A549 (cell line): ENCODE measurements at regions not wholly inside any gene's neighbourhood (a gene's known extent, or its start where the extent isn't known, plus 50 kb on each side); places are given as distances from the start of the nearest gene placed in this dataset.

Experiments used
- CEBPB ChIP-seq, 2 experiments: fragments of >200 bp in 1 of 2; sonication (Bioruptor Twin) in 1 of 2; formaldehyde crosslinking in 1 of 2; IDR thresholded peaks; 2 replicates each; pipeline ENCODE4 v1.6.1; 2012 to 2016
- CHD4 ChIP-seq: fragments of 200-600 bp; sonication (generic); IDR thresholded peaks from 2 replicates; pipeline ENCODE4 v1.6.1; 2016; ENCODE audit warnings: antibody characterized with exemption, mild to moderate bottlenecking, borderline replicate concordance
- CTCF ChIP-seq: fragments of >200 bp; sonication (Bioruptor Twin); formaldehyde crosslinking; IDR thresholded peaks from 3 replicates; pipeline ENCODE4 v1.5.1; 2016
- HOXB13 ChIP-seq: fragments of 250-450 bp; sonication (Bioruptor Pico); IDR thresholded peaks from 2 replicates; pipeline ENCODE4 v1.5.0; 2020; ENCODE audit warnings: low read depth, mild to moderate bottlenecking, moderate library complexity
- MYC ChIP-seq: IDR thresholded peaks from 2 replicates; pipeline ENCODE4 v1.6.1; 2012; ENCODE audit warnings: mild to moderate bottlenecking, inconsistent platforms, low read length, improper control_type of control experiment, borderline replicate concordance
- NR3C1 ChIP-seq: fragments of >200 bp; sonication (Bioruptor Twin); formaldehyde crosslinking; IDR thresholded peaks from 3 replicates; pipeline ENCODE4 v1.6.1; 2017
- RNF2 ChIP-seq: fragments of 200-600 bp; sonication (generic); IDR thresholded peaks from 2 replicates; pipeline ENCODE4 v1.6.1; 2016; ENCODE audit warnings: low read depth, mild to moderate bottlenecking, antibody characterized with exemption, moderate library complexity, borderline replicate concordance

- TF ChIP-seq CTCF: no peak
- no peak for TF ChIP-seq RNF2
- no peak for TF ChIP-seq NR3C1
- TF ChIP-seq CEBPB (IDR thresholded peaks at IDR 0.05): no peak
- no peak for TF ChIP-seq MYC
- TF ChIP-seq CHD4: no peak
- no peak for TF ChIP-seq HOXB13 (CRISPR knock-in tag)
Observed at GRCh38 chr2:48009256-48009655, 103.0 kb upstream of the FBXO11 start.
